ENCODE measurements at regions not wholly inside any gene's neighbourhood (a gene's known extent, or its start where the extent isn't known, plus 50 kb on each side); places are given as distances from the start of the nearest gene placed in this dataset.

- Mint-ChIP-seq H3K4me3 (no peak overlapping the region), H3K4me1 (peaks cover 1 to 16% (median 10%) of the 10 kb centered on the region in 4 donors), H3K27ac (no peak overlapping the region), H3K9me3 (no peaks in the 10 kb centered on the region), H3K27me3 (peaks cover 0 to 19% (median 4%) of the 10 kb centered on the region in 5 donors), H3K36me3 (no peaks in the 10 kb centered on the region)
- no peak for DNase-seq
- POLR2A ChIA-PET: no interaction called here
- ATAC-seq: no peak
Observed at GRCh38 chr15:91530279-91530678, 323.2 kb upstream of the SLCO3A1 start.

DNA sequence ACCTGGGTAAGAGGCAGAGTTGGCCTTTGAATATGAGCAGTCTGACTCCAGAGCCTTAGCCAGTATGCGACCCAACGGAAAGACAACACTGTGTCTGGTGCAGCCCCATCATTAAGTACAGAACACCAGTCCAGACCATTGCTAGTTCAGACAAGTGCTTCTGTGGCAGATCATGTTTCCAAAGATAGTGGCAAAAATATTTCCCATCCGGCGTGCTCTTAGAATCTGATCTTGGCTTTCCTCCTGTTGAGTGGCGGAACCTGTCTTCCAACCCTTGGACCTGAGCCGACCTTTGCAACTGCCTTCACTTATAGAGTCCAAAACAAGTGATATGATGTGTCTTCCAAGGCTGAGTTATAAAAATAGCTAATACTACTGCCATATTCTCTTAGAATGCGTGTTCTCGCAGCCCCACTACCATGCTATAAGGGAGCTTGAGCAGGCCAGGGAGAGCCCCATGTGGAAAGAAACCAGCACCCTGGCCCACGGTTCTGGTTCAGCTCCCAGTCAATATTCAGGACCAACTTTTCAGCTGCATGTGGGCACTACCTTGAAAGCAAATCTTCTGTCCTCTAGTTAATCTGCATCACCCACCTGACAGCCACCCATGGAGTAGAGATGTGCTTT, 322.4 kb upstream of the SLCO3A1 start:
- no peaks in the 10 kb centered on the region for H3K36me3 Mint-ChIP-seq
- ATAC-seq: no peak
- H3K4me3 Mint-ChIP-seq: no peak overlapping the region
- POLR2A ChIA-PET: no interaction called here
- H3K4me1 Mint-ChIP-seq: peaks cover 1 to 16% (median 10%) of the 10 kb centered on the region in 4 donors
- no peak for DNase-seq
- H3K27ac Mint-ChIP-seq: no peak overlapping the region
- H3K9me3 Mint-ChIP-seq: no peaks in the 10 kb centered on the region
- H3K27me3 Mint-ChIP-seq: peaks cover 0 to 13% (median 4%) of the 10 kb centered on the region in 5 donors

- no peak for ATAC-seq
- H3K4me1 Mint-ChIP-seq: peaks cover 0 to 11% (median 8%) of the 10 kb centered on the region in 4 donors
- H3K36me3 Mint-ChIP-seq: no peaks in the 10 kb centered on the region
- no peak overlapping the region for H3K4me3 Mint-ChIP-seq
- no peaks in the 10 kb centered on the region for H3K9me3 Mint-ChIP-seq
- POLR2A ChIA-PET: no interaction called here
- DNase-seq: no peak
- peaks cover 0 to 2% (median 0%) of the 10 kb centered on the region in 5 donors for H3K27me3 Mint-ChIP-seq
- H3K27ac Mint-ChIP-seq: no peak overlapping the region
Observed at GRCh38 chr15:91534235-91534634, 319.3 kb upstream of the SLCO3A1 start.

DNA sequence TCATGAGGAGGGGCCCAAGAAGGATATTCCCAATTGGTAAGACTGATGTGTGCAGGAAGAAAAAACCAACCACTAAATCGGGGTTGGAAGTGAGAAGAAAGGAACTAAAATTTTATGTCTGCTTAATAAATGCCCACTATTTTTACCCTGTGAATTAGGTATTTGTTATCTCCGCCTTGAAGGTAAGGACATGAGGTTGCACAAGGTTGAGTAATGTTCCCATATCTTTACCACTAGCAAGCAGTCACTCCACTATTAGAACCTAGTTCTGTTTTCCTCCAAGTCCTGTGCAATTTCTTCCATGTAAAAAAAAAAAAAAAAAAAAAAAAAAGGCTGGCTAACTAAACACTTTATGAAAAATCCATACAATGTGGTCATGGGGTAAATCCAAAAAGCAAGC, 318.5 kb upstream of the SLCO3A1 start:
- no peak overlapping the region for H3K27ac Mint-ChIP-seq

GRCh38 chr15:91535856-91536500, 317.5 kb upstream of the SLCO3A1 start:
- Mint-ChIP-seq H3K27me3 (peaks cover 0 to 2% (median 0%) of the 10 kb centered on the region in 5 donors), H3K9me3 (no peaks in the 10 kb centered on the region), H3K4me3 (no peak overlapping the region), H3K4me1 (no peaks in the 10 kb centered on the region), H3K36me3 (no peaks in the 10 kb centered on the region), H3K27ac (peak overlapping the region in 1 of 10 donors; percentile 74)
- ATAC-seq (no peak), DNase-seq (no peak)
- POLR2A ChIA-PET: no interaction called here

More for the DNA sequence above, 318.5 kb upstream of the SLCO3A1 start:
- DNase-seq: no peak
- POLR2A ChIA-PET: no interaction called here
- no peaks in the 10 kb centered on the region for H3K36me3 Mint-ChIP-seq
- peaks cover 0 to 2% (median 0%) of the 10 kb centered on the region in 5 donors for H3K27me3 Mint-ChIP-seq
- no peak for ATAC-seq
- no peaks in the 10 kb centered on the region for H3K9me3 Mint-ChIP-seq
- peaks cover 0 to 4% (median 1%) of the 10 kb centered on the region in 4 donors for H3K4me1 Mint-ChIP-seq
- no peak overlapping the region for H3K4me3 Mint-ChIP-seq

- no peaks in the 10 kb centered on the region for H3K36me3 Mint-ChIP-seq
- H3K4me1 Mint-ChIP-seq: no peaks in the 10 kb centered on the region
- peaks cover 0 to 12% (median 2%) of the 10 kb centered on the region in 5 donors for H3K27me3 Mint-ChIP-seq
- ATAC-seq (no peak), DNase-seq (no peak)
- H3K9me3 Mint-ChIP-seq: no peaks in the 10 kb centered on the region
- no peak overlapping the region for H3K4me3 Mint-ChIP-seq
- POLR2A ChIA-PET: no interaction called here
- H3K27ac Mint-ChIP-seq: no peak overlapping the region
Observed at GRCh38 chr15:91537856-91538255, 315.7 kb upstream of the SLCO3A1 start.

DNA sequence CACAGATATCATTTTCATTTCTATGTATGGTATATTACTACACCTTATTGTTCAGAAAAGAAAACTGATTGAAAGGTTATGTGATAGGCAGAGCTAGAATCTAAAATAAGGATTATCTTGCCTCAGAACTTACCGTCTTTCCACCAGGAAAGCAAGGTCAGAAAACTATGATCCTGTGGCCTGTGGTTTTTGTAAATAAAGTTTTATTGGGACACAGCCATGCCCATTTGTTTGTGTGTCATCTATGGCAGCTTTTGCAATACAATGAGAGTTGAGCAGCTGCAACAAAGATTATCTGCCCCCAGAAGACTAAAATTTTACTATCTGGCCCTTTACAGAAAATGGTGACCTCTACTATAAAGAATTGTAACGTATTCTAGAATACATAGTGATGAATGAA, 314.7 kb upstream of the SLCO3A1 start:
- ATAC-seq: no peak
- Mint-ChIP-seq H3K36me3 (no peaks in the 10 kb centered on the region), H3K4me1 (no peaks in the 10 kb centered on the region), H3K27me3 (peaks cover 0 to 12% (median 2%) of the 10 kb centered on the region in 5 donors), H3K27ac (no peak overlapping the region), H3K9me3 (no peaks in the 10 kb centered on the region), H3K4me3 (no peak overlapping the region)
- DNase-seq: no peak
- POLR2A ChIA-PET: no interaction called here

- Mint-ChIP-seq H3K27ac (no peak overlapping the region), H3K27me3 (peaks cover 0 to 12% (median 2%) of the 10 kb centered on the region in 5 donors), H3K4me3 (no peak overlapping the region), H3K36me3 (no peaks in the 10 kb centered on the region), H3K4me1 (no peaks in the 10 kb centered on the region), H3K9me3 (no peaks in the 10 kb centered on the region)
- no peak for DNase-seq
- POLR2A ChIA-PET: no interaction called here
- no peak for ATAC-seq
Observed at GRCh38 chr15:91541286-91541685, 312.2 kb upstream of the SLCO3A1 start.

DNA sequence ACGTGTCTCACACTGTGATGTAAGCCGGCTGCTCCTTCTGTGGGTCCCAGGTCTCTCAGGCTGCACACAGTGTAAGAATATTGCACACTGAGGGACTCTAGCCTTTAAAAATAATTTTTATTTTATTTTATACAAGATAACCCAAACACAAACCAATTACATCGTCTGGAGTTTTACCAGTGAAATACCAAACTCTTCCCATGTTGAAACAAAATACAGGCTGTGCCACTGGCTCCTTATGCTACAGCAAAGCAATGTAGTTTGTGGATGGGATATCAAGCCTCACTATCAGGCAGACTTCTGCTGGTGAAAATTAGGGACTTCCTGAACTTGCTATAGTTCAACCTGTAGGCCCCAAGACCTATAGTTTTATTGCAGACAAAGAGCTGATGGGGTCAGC, 311.3 kb upstream of the SLCO3A1 start:
- Mint-ChIP-seq H3K27me3 (peaks cover 0 to 12% (median 2%) of the 10 kb centered on the region in 5 donors), H3K9me3 (no peaks in the 10 kb centered on the region), H3K4me1 (no peaks in the 10 kb centered on the region), H3K36me3 (no peaks in the 10 kb centered on the region), H3K27ac (no peak overlapping the region), H3K4me3 (no peak overlapping the region)
- DNase-seq (no peak), ATAC-seq (no peak)
- POLR2A ChIA-PET: no interaction called here

- ATAC-seq: no peak
- H3K27ac Mint-ChIP-seq: no peak overlapping the region
- peaks cover 0 to 6% (median 0%) of the 10 kb centered on the region in 5 donors for H3K27me3 Mint-ChIP-seq
- H3K9me3 Mint-ChIP-seq: no peaks in the 10 kb centered on the region
- no peaks in the 10 kb centered on the region for H3K4me1 Mint-ChIP-seq
- no peak overlapping the region for H3K4me3 Mint-ChIP-seq
- DNase-seq: no peak
- POLR2A ChIA-PET: no interaction called here
- H3K36me3 Mint-ChIP-seq: no peaks in the 10 kb centered on the region
Observed at GRCh38 chr15:91547356-91547755, 306.2 kb upstream of the SLCO3A1 start.

DNA sequence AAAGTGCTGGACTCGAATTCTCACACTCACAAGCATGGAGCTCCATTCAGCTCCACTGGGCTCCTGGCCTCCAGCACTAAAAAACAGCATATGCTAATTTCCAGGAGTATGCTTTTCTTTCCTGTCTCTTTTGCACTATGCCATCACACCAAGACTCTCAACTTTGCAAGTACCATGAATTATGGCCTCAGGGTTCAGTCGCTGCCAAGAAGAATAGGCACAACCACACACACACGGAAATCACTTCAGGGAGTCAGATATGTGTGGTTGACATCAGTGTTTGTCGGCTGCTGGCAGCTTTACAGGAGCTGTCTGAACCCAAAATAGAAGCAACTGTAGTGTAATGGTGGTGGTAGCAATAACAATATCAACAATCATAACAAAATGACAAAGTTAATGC, 305.0 kb upstream of the SLCO3A1 start:
- H3K36me3 Mint-ChIP-seq: no peaks in the 10 kb centered on the region
- H3K4me1 Mint-ChIP-seq: no peaks in the 10 kb centered on the region
- peaks cover 0 to under 1% (median 0%) of the 10 kb centered on the region in 5 donors for H3K27me3 Mint-ChIP-seq
- ATAC-seq (no peak), DNase-seq (no peak)
- POLR2A ChIA-PET: no interaction called here
- no peaks in the 10 kb centered on the region for H3K9me3 Mint-ChIP-seq
- H3K4me3 Mint-ChIP-seq: no peak overlapping the region
- H3K27ac Mint-ChIP-seq: no peak overlapping the region

DNA sequence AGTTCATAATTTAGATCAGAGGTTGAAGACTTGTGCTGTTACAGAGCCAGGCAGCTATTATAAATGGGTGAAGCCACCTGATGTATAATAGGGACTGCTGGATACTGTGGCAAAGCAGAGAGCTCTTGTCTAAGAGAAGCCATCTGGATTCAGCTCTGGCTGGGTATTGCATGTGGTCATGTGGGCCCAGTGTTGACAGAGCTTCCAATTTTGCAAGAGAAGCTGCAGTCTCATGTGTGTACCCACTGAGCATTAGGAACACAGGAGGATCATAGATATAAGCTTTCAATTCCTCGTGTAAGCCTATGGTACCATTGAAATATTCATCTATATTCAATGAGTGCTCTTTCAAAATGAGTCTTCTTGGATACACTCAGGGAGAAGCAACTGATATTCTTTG, 303.9 kb upstream of the SLCO3A1 start:
- POLR2A ChIA-PET: no interaction called here
- ATAC-seq: no peak
- H3K4me3 Mint-ChIP-seq: no peak overlapping the region

DNA sequence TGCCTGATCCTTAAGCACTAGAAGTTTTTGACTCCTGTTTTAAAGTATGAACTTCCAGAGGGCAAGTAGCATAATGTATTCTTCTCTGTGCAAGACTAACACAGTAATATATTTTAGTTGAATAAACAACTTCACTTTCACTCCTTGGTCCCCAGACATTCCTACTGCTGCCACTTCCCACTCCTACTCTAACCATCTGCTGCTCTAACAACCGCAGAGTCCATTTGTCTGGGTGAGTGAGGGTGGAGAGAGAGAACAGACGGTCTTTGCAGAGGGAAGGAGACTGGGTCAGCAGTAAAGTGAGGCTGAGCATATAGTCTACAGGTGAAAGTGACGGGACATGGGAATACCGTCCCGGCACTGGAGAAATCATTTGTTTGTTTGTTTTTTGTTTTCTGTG, 301.0 kb upstream of the SLCO3A1 start:
- no peak for ATAC-seq
- Mint-ChIP-seq H3K36me3 (no peaks in the 10 kb centered on the region), H3K9me3 (no peaks in the 10 kb centered on the region), H3K27ac (peak overlapping the region in 1 of 10 donors; percentile 0), H3K4me3 (no peak overlapping the region), H3K27me3 (no peaks in the 10 kb centered on the region), H3K4me1 (no peaks in the 10 kb centered on the region)
- POLR2A ChIA-PET: no interaction called here
- DNase-seq: no peak

More for the DNA sequence above, 303.9 kb upstream of the SLCO3A1 start:
- Mint-ChIP-seq H3K36me3 (no peaks in the 10 kb centered on the region), H3K9me3 (no peaks in the 10 kb centered on the region), H3K27me3 (no peaks in the 10 kb centered on the region), H3K27ac (no peak overlapping the region), H3K4me1 (no peaks in the 10 kb centered on the region)
- no peak for DNase-seq
